ENCODE measurements at regions not wholly inside any gene's neighbourhood (a gene's known extent, or its start where the extent isn't known, plus 50 kb on each side); places are given as distances from the start of the nearest gene placed in this dataset.
A peak's percentile ranks its signal among the peaks of the same experiment; 100 is the strongest.

- TF ChIP-seq ZNF462 (CRISPR knock-in tag; IDR thresholded peaks at IDR 0.05) (peak; percentile 96), EZH2 (IDR thresholded peaks at IDR 0.05; ENCODE audit: low read depth, unreplicated experiment) (no peak), POLR2AphosphoS5 (IDR thresholded peaks at IDR 0.05; ENCODE audit: low read depth) (no peak), STAT1 (IDR thresholded peaks at IDR 0.05; ENCODE audit: unreplicated experiment) (no peak), ZNF114 (CRISPR knock-in tag; IDR thresholded peaks at IDR 0.05) (0 out of 2 replicates have a peak, but pooled peaks have one; percentile 30), JUNB (IDR thresholded peaks at IDR 0.05; ENCODE audit: unreplicated experiment) (no peak), ZNF331 (CRISPR knock-in tag; IDR thresholded peaks at IDR 0.05; ENCODE audit: low read depth) (peak; percentile 15; the same call in 1 of the 2 replicates), NANOG (IDR thresholded peaks at IDR 0.05; ENCODE audit: borderline replicate concordance) (no peak), EZH2phosphoT487 (IDR thresholded peaks at IDR 0.05; ENCODE audit: unreplicated experiment) (no peak), ETS1 (IDR thresholded peaks at IDR 0.05) (no peak)
- TF ChIP-seq, protein P1, sequence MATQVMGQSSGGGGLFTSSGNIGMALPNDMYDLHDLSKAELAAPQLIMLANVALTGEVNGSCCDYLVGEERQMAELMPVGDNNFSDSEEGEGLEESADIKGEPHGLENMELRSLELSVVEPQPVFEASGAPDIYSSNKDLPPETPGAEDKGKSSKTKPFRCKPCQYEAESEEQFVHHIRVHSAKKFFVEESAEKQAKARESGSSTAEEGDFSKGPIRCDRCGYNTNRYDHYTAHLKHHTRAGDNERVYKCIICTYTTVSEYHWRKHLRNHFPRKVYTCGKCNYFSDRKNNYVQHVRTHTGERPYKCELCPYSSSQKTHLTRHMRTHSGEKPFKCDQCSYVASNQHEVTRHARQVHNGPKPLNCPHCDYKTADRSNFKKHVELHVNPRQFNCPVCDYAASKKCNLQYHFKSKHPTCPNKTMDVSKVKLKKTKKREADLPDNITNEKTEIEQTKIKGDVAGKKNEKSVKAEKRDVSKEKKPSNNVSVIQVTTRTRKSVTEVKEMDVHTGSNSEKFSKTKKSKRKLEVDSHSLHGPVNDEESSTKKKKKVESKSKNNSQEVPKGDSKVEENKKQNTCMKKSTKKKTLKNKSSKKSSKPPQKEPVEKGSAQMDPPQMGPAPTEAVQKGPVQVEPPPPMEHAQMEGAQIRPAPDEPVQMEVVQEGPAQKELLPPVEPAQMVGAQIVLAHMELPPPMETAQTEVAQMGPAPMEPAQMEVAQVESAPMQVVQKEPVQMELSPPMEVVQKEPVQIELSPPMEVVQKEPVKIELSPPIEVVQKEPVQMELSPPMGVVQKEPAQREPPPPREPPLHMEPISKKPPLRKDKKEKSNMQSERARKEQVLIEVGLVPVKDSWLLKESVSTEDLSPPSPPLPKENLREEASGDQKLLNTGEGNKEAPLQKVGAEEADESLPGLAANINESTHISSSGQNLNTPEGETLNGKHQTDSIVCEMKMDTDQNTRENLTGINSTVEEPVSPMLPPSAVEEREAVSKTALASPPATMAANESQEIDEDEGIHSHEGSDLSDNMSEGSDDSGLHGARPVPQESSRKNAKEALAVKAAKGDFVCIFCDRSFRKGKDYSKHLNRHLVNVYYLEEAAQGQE (IDR thresholded peaks at IDR 0.05; ENCODE audit: unreplicated experiment): no peak
These were observed 258.9 kb upstream of the GULP1 start (continued) for GRCh38 chr2:188032786-188033185.
